Progenitor cell of endocrine pancreas (in vitro differentiated cells): ENCODE measurements at regions not wholly inside any gene's neighbourhood (a gene's known extent, or its start where the extent isn't known, plus 50 kb on each side); places are given as distances from the start of the nearest gene placed in this dataset.

Source experiments
- DNase-seq: peaks from one replicate; pipeline ENCODE4 v3.0.0; 2021; ENCODE audit warnings: low spot score; ENCODE audit not compliant: unreplicated experiment
- H3K27ac Mint-ChIP-seq: 2 replicates; pipeline ENCODE4 v1.8.0; 2021; ENCODE audit warnings: mild to moderate bottlenecking, moderate library complexity, mixed read lengths
- H3K27me3 Mint-ChIP-seq: 2 replicates; pipeline ENCODE4 v1.8.0; 2021; ENCODE audit warnings: mixed read lengths
- H3K36me3 Mint-ChIP-seq: 2 replicates; pipeline ENCODE4 v1.8.0; 2022; ENCODE audit warnings: mixed read lengths; ENCODE audit not compliant: insufficient read depth
- H3K4me1 Mint-ChIP-seq: 2 replicates; pipeline ENCODE4 v1.8.0; 2021; ENCODE audit warnings: low read depth, mixed read lengths
- H3K4me3 Mint-ChIP-seq: 2 replicates; pipeline ENCODE4 v1.8.0; 2021; ENCODE audit warnings: low read depth, mild to moderate bottlenecking, moderate library complexity, mixed read lengths
- H3K9me3 Mint-ChIP-seq: 2 replicates; pipeline ENCODE4 v1.8.0; 2021; ENCODE audit warnings: low read depth, mixed read lengths
- CTCF ChIP-seq: fragments of 200-600 bp; sonication (generic); IDR thresholded peaks from one replicate; pipeline ENCODE4 v1.5.0; 2021; ENCODE audit warnings: antibody characterized with exemption, mild to moderate bottlenecking; ENCODE audit not compliant: unreplicated experiment

GRCh38 chr5:8952147-8952546 lies 593.7 kb downstream of the SEMA5A start:
- Mint-ChIP-seq H3K9me3 (no peaks in the 10 kb centered on the region), H3K36me3 (no peaks in the 10 kb centered on the region), H3K4me1 (peaks cover 6% of the 10 kb centered on the region), H3K4me3 (no peak overlapping the region), H3K27ac (no peak overlapping the region), H3K27me3 (no peaks in the 10 kb centered on the region)
- DNase-seq, result no peak
- TF ChIP-seq CTCF, result no peak

GRCh38 chr5:8953016-8953415 lies 592.9 kb downstream of the SEMA5A start:
- Mint-ChIP-seq H3K4me3 (no peak overlapping the region), H3K27me3 (no peaks in the 10 kb centered on the region), H3K36me3 (no peaks in the 10 kb centered on the region), H3K9me3 (no peaks in the 10 kb centered on the region), H3K27ac (no peak overlapping the region), H3K4me1 (peaks cover 6% of the 10 kb centered on the region)
- DNase-seq, result no peak
- TF ChIP-seq CTCF, result no peak

- Mint-ChIP-seq H3K4me3 (no peak overlapping the region), H3K27me3 (no peaks in the 10 kb centered on the region), H3K9me3 (no peaks in the 10 kb centered on the region), H3K36me3 (no peaks in the 10 kb centered on the region), H3K27ac (no peak overlapping the region), H3K4me1 (peaks cover 6% of the 10 kb centered on the region)
- TF ChIP-seq CTCF, result no peak
- no peak for DNase-seq
These were observed 591.9 kb downstream of the SEMA5A start for GRCh38 chr5:8953911-8954438.

- H3K27ac Mint-ChIP-seq, result no peak overlapping the region
- no peak overlapping the region for H3K4me3 Mint-ChIP-seq
- peaks cover 6% of the 10 kb centered on the region for H3K4me1 Mint-ChIP-seq
- no peak for DNase-seq
- no peaks in the 10 kb centered on the region for H3K36me3 Mint-ChIP-seq
- H3K9me3 Mint-ChIP-seq, result no peaks in the 10 kb centered on the region
- no peaks in the 10 kb centered on the region for H3K27me3 Mint-ChIP-seq
- no peak for TF ChIP-seq CTCF
These were observed 591.1 kb downstream of the SEMA5A start for GRCh38 chr5:8954801-8955200.

- Mint-ChIP-seq H3K4me1 (peaks cover 3% of the 10 kb centered on the region), H3K9me3 (no peaks in the 10 kb centered on the region), H3K27ac (no peak overlapping the region), H3K27me3 (no peaks in the 10 kb centered on the region), H3K4me3 (no peak overlapping the region), H3K36me3 (no peaks in the 10 kb centered on the region)
- no peak for DNase-seq
- TF ChIP-seq CTCF, result no peak
These were observed 589.2 kb downstream of the SEMA5A start for GRCh38 chr5:8956659-8957058.
